K562 (cell line): ENCODE measurements at regions not wholly inside any gene's neighbourhood (a gene's known extent, or its start where the extent isn't known, plus 50 kb on each side); places are given as distances from the start of the nearest gene placed in this dataset.

Experiments
- ATAC-seq: fragments of 200-7000 bp; cut with Tn5 transposase; 3 replicates; pipeline ENCODE4 v1.9.1; 2020; ENCODE audit warnings: moderate library complexity
- BruUV-seq: library from RNA; stranded (reverse); fragments of 400-500 nt; replicated peaks from 2 replicates; lab custom pipeline; 2021; lab: Mats Ljungman, UMichigan
- CTCF ChIA-PET: fragments of 300-600 bp; formaldehyde crosslinking; extraction: SDS; loops from one replicate; lab custom pipeline; 2021; ENCODE audit warnings: low intra/inter-chr PET ratio; lab: Yijun Ruan, JAX
- POLR2A ChIA-PET: fragments of 300-600, 350-650 bp; sonication (Branson Sonifier 250); formaldehyde crosslinking; extraction: SDS; loops from one replicate; lab custom pipeline; 2021; ENCODE audit warnings: antibody characterized with exemption, inconsistent platforms; lab: Yijun Ruan, JAX
- DNase-seq, 4 experiments: peaks; one replicate each; pipeline versions ENCODE4 v3.0.0 to v3.0.0-alpha.2; 2011 to 2018; ENCODE audit warnings: low spot score in 3 of 4, mixed read lengths in 3 of 4; ENCODE audit errors: extremely low read depth in 1 of 4
- FAIRE-seq: peaks from 2 replicates; lab custom pipeline; 2011; peaks lifted over from hg19 to GRCh38; lab: Jason Lieb, UNC
- H2AFZ ChIP-seq: 2 replicates; pipeline ENCODE4 v1.6.0; 2011; ENCODE audit warnings: low read depth, low read length, control low read depth, inconsistent platforms
- H3K27ac ChIP-seq: fragments of 200-600 bp; 3 replicates; pipeline ENCODE4 v1.8.0; 2011; ENCODE audit warnings: low read depth, mild to moderate bottlenecking, control low read depth, inconsistent platforms, low read length, moderate library complexity, mixed read lengths; ENCODE audit errors: extremely low read depth
- H3K27me3 ChIP-seq, 2 experiments: fragments of 300-600 bp in 1 of 2; 2 replicates in 1 of 2; 3 replicates in 1 of 2; pipeline versions ENCODE4 v1.6.0 to v1.8.0; 2011; ENCODE audit warnings: inconsistent platforms in 2 of 2, low read length in 2 of 2, mild to moderate bottlenecking in 1 of 2, mixed read lengths in 1 of 2, moderate library complexity in 1 of 2; ENCODE audit not compliant: control insufficient read depth in 2 of 2, insufficient read depth in 2 of 2
- H3K36me3 ChIP-seq: fragments of 300-600 bp; 3 replicates; pipeline ENCODE4 v1.8.0; 2011; ENCODE audit warnings: mild to moderate bottlenecking, low read length, inconsistent platforms; ENCODE audit not compliant: control insufficient read depth, insufficient read depth
- H3K4me1 ChIP-seq, 2 experiments: fragments of 200-600 bp in 1 of 2; replicated peaks in 1 of 2; 2 replicates in 1 of 2; 3 replicates in 1 of 2; pipeline versions ENCODE4 v1.5.1 to v1.8.0; 2011; ENCODE audit warnings: inconsistent platforms in 2 of 2, low read length in 2 of 2, mild to moderate bottlenecking in 1 of 2, mixed read lengths in 1 of 2, moderate library complexity in 1 of 2; ENCODE audit not compliant: control insufficient read depth in 2 of 2, insufficient read depth in 2 of 2
- H3K4me2 ChIP-seq: 2 replicates; pipeline ENCODE4 v1.6.1; 2011; ENCODE audit warnings: low read length, control low read depth, inconsistent platforms, mixed read lengths; ENCODE audit not compliant: insufficient read depth
- H3K4me3 ChIP-seq: fragments of 200-600 bp; sonication (generic), shearing (Covaris generic); 2 replicates; pipeline ENCODE4 v1.5.1; 2016; ENCODE audit warnings: control low read depth, inconsistent platforms
- H3K79me2 ChIP-seq: fragments of 200-600 bp; 3 replicates; pipeline ENCODE4 v1.8.0; 2011; ENCODE audit warnings: low read length, inconsistent platforms; ENCODE audit not compliant: control insufficient read depth, insufficient read depth
- H3K9ac ChIP-seq, 2 experiments: 2 replicates each; pipeline versions ENCODE4 v1.6.0 to v1.6.1; 2011; ENCODE audit warnings: low read depth in 2 of 2, low read length in 2 of 2, control low read depth in 1 of 2, inconsistent platforms in 1 of 2, mild to moderate bottlenecking in 1 of 2, mixed read lengths in 1 of 2; ENCODE audit not compliant: insufficient read depth in 1 of 2
- H3K9me1 ChIP-seq: one replicate; pipeline ENCODE4 v1.6.0; 2011; ENCODE audit warnings: inconsistent platforms, mild to moderate bottlenecking, low read length, moderate library complexity; ENCODE audit not compliant: control insufficient read depth, insufficient read depth
- H3K9me3 ChIP-seq: replicated peaks from 2 replicates; pipeline ENCODE4 v1.5.1; 2011; ENCODE audit warnings: low read depth, low read length, inconsistent platforms; ENCODE audit not compliant: control insufficient read depth, insufficient read depth
- H4K20me1 ChIP-seq: replicated peaks from 2 replicates; pipeline ENCODE4 v1.6.1; 2011; ENCODE audit warnings: low read length, inconsistent platforms, mixed read lengths; ENCODE audit not compliant: control insufficient read depth, insufficient read depth
- ELK1 ChIP-seq: sonication (generic); formaldehyde crosslinking; IDR thresholded peaks from 2 replicates; pipeline ENCODE4 v1.8.1; 2022; ENCODE audit warnings: missing genetic modification reagents
- ETV6 ChIP-seq, 3 experiments: fragments of 150-350 bp in 1 of 3; sonication (generic) in 1 of 3; formaldehyde crosslinking in 1 of 3; IDR thresholded peaks; 2 replicates each; pipeline versions ENCODE4 v1.6.1 to v1.8.0; 2014 to 2022; ENCODE audit warnings: borderline replicate concordance in 2 of 3, low read depth in 2 of 3, antibody characterized with exemption in 1 of 3, low read length in 1 of 3, mild to moderate bottlenecking in 1 of 3, missing genetic modification reagents in 1 of 3
- HNRNPH1 ChIP-seq: fragments of 200-400 bp; formaldehyde crosslinking; optimal IDR thresholded peaks from 2 replicates; pipeline ENCODE3; 2017; ENCODE audit warnings: low read depth, mild to moderate bottlenecking, low read length, moderate library complexity
- KLF16 ChIP-seq: IDR thresholded peaks from 2 replicates; pipeline ENCODE4 v1.6.1; 2016; ENCODE audit warnings: antibody characterized with exemption
- NEUROD1 ChIP-seq: fragments of 150-350 bp; IDR thresholded peaks from 2 replicates; pipeline ENCODE4 v1.6.1; 2014; ENCODE audit warnings: borderline replicate concordance, low read length, low read depth; ENCODE audit not compliant: partially characterized antibody
- POLR2A ChIP-seq: fragments of 450-650 bp; conservative IDR thresholded peaks from 2 replicates; pipeline ENCODE4 v1.6.1; 2016
- POLR2AphosphoS2 ChIP-seq: IDR thresholded peaks from 2 replicates; pipeline ENCODE4 v1.6.1; 2012; ENCODE audit warnings: low read length, improper control_type of control experiment
- SLC30A9 ChIP-seq: fragments of 250-450 bp; sonication (Bioruptor Pico); IDR thresholded peaks from 2 replicates; pipeline ENCODE4 v1.8.0; 2022; ENCODE audit warnings: mild to moderate bottlenecking, moderate library complexity
- ZNF184 ChIP-seq: sonication (generic); formaldehyde crosslinking; IDR thresholded peaks from 2 replicates; pipeline ENCODE4 v1.5.0; 2020; ENCODE audit warnings: missing genetic modification reagents
- ZNF41 ChIP-seq: fragments of 250-450 bp; sonication (Bioruptor Pico); conservative IDR thresholded peaks from 2 replicates; pipeline ENCODE4 v1.4.0; 2020; ENCODE audit warnings: mild to moderate bottlenecking
- whole genome bisulfite sequencing: fragments of 100-300 bp; shearing (Covaris generic); methylation state at CpG from one replicate; pipeline ENCODE4 v1.1.6; 2016; ENCODE audit warnings: low coverage, mixed read lengths; ENCODE audit not compliant: insufficient coverage; ENCODE audit errors: missing lambda C conversion rate; 5-methylcytosine and 5-hydroxymethylcytosine counted together
- in situ Hi-C: fragments of 300-500 bp; cut with MboI; formaldehyde crosslinking; loops from 4 replicates; pipeline ENCODE4 v1.15.0; 2018; ENCODE audit warnings: inconsistent platforms, mixed read lengths
- intact Hi-C: fragments of 100-400 bp; cut with micrococcal nuclease; formaldehyde crosslinking; loops from 2 replicates; pipeline ENCODE4 v1.14.2; 2022
- TF ChIP-seq, protein P1 (sequence below): fragments of 450-650 bp; IDR thresholded peaks from one replicate; pipeline ENCODE4 v1.6.1; 2018; ENCODE audit warnings: mild to moderate bottlenecking, moderate library complexity; ENCODE audit not compliant: partially characterized antibody
- TF ChIP-seq, protein P2 (sequence below): sonication (generic); formaldehyde crosslinking; IDR thresholded peaks from 2 replicates; pipeline ENCODE4 v1.8.1; 2023; ENCODE audit warnings: mild to moderate bottlenecking, missing genetic modification reagents

GRCh38 chr10:78695846-78696245 is 372.9 kb upstream of the ZMIZ1 start:
- Histone ChIP-seq H3K27ac (no peak overlapping the region), H4K20me1 (peaks cover 7% of the 10 kb centered on the region; the same call in 1 of the 2 replicates), H3K36me3 (no peaks in the 10 kb centered on the region), H3K4me3 (no peak overlapping the region), H2AFZ (no peak overlapping the region), H3K4me2 (no peak overlapping the region), H3K79me2 (no peaks in the 10 kb centered on the region), H3K4me1 (no peaks in the 10 kb centered on the region), H3K27me3 (peaks cover 4 to 23% of the 10 kb centered on the region in 2 experiments; a peak in 4 of 5 replicates), H3K9me3 (no peaks in the 10 kb centered on the region), H3K9ac (no peak overlapping the region), H3K9me1 (no peaks in the 10 kb centered on the region)
- ATAC-seq (no peak), FAIRE-seq (no peak), DNase-seq (no peak)
- intact Hi-C loops (no loop called here), in situ Hi-C loops (no loop called here)
- POLR2A ChIA-PET = no interaction called here
- WGBS = 0% methylated on average over 7 of the region's 7 CpGs
- CTCF ChIA-PET = no interaction called here
- BruUV-seq = no TSS peak
- TF ChIP-seq, protein P1, sequence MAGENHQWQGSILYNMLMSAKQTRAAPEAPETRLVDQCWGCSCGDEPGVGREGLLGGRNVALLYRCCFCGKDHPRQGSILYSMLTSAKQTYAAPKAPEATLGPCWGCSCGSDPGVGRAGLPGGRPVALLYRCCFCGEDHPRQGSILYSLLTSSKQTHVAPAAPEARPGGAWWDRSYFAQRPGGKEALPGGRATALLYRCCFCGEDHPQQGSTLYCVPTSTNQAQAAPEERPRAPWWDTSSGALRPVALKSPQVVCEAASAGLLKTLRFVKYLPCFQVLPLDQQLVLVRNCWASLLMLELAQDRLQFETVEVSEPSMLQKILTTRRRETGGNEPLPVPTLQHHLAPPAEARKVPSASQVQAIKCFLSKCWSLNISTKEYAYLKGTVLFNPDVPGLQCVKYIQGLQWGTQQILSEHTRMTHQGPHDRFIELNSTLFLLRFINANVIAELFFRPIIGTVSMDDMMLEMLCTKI = no peak
- no peak for TF ChIP-seq HNRNPH1

DNA sequence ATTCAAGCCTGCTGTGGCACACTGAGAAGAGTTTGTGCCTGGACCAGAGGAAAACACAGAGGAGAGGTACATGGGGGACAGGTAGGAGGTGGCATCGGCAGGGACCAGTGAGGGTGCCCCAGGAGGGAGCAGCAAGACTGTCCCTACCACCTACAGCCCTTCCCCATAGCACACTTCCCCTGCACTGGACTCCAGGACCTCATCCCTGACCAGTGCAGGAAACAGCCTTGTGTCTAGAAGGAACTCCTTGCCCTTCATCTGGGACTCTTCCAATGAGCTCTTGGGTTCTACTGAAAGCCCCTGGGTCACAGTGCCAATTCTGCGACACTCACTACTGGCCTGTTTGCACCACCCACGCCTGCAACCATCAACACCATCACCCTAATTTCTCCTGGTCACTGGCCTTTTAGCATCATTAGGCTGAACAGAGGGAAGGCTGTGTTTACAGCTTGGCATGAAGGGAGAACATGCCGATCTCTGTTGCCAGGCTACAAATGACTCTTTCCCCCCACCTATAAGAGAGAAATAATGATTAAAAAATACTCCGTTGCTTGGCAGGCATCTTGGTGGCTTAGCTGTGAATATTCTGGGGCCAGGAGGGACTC is 371.9 kb upstream of the ZMIZ1 start:
- H3K4me2 ChIP-seq = no peak overlapping the region
- no peaks in the 10 kb centered on the region for H3K4me1 ChIP-seq
- DNase-seq (no peak), FAIRE-seq (no peak), ATAC-seq (no peak)
- H2AFZ ChIP-seq = no peak overlapping the region
- H3K4me3 ChIP-seq = no peak overlapping the region
- H4K20me1 ChIP-seq = peaks cover 7% of the 10 kb centered on the region; the same call in 1 of the 2 replicates
- intact Hi-C loops (no loop called here), in situ Hi-C loops (no loop called here)
- no TSS peak for BruUV-seq
- ChIA-PET POLR2A (interaction anchor here (0.7 kb wide), 1 partner anchor 106 kb away, joined by 4 read pairs; no protein-coding TSS in a partner anchor), CTCF (no interaction called here)
- H3K9me3 ChIP-seq = no peaks in the 10 kb centered on the region
- H3K36me3 ChIP-seq = no peaks in the 10 kb centered on the region
- peaks cover 9 to 32% of the 10 kb centered on the region in 2 experiments; a peak in 4 of 5 replicates for H3K27me3 ChIP-seq
- H3K27ac ChIP-seq = no peak overlapping the region
- 2% methylated on average over 5 of the region's 5 CpGs for WGBS
- H3K9me1 ChIP-seq = no peaks in the 10 kb centered on the region
- no peak overlapping the region for H3K9ac ChIP-seq
- H3K79me2 ChIP-seq = no peaks in the 10 kb centered on the region
- TF ChIP-seq, protein P2, sequence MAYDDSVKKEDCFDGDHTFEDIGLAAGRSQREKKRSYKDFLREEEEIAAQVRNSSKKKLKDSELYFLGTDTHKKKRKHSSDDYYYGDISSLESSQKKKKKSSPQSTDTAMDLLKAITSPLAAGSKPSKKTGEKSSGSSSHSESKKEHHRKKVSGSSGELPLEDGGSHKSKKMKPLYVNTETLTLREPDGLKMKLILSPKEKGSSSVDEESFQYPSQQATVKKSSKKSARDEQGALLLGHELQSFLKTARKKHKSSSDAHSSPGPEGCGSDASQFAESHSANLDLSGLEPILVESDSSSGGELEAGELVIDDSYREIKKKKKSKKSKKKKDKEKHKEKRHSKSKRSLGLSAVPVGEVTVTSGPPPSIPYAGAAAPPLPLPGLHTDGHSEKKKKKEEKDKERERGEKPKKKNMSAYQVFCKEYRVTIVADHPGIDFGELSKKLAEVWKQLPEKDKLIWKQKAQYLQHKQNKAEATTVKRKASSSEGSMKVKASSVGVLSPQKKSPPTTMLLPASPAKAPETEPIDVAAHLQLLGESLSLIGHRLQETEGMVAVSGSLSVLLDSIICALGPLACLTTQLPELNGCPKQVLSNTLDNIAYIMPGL (CRISPR knock-in tag) = no peak
- TF ChIP-seq SLC30A9 (CRISPR knock-in tag) (no peak), POLR2A (no peak), NEUROD1 (no peak), ETV6 (IDR thresholded peaks at IDR 0.05; ENCODE audit: borderline replicate concordance in 1 of 2, low read depth in 2 of 2, low read length in 1 of 2) (no peak), ETV6 (CRISPR knock-in tag; IDR thresholded peaks at IDR 0.05; ENCODE audit: borderline replicate concordance) (no peak), POLR2AphosphoS2 (no peak), ZNF41 (no peak), KLF16 (no peak), ELK1 (no peak), ZNF184 (no peak)
